ENCODE measurements at regions not wholly inside any gene's neighbourhood (a gene's known extent, or its start where the extent isn't known, plus 50 kb on each side); places are given as distances from the start of the nearest gene placed in this dataset.

- 85% methylated on average over 6 of the region's 6 CpGs for WGBS
- H3K9me3 ChIP-seq (ENCODE audit: control insufficient read depth in 4 of 4, low read length in 3 of 4) = no peaks in the 10 kb centered on the region
- no peak overlapping the region for H3K9ac ChIP-seq (ENCODE audit: low read depth in 1 of 2, low read length in 2 of 2)
- TF ChIP-seq HNF4A (conservative IDR thresholded peaks at IDR 0.05) (no peak), RAD21 (IDR thresholded peaks at IDR 0.05) (no peak), MAX (IDR thresholded peaks at IDR 0.05) (no peak), YY1 (IDR thresholded peaks at IDR 0.05) (no peak), TAF1 (conservative IDR thresholded peaks at IDR 0.05) (no peak), JUND (IDR thresholded peaks at IDR 0.05) (no peak), FOXA2 (IDR thresholded peaks at IDR 0.05) (no peak), HNF4G (IDR thresholded peaks at IDR 0.05) (no peak), SP1 (IDR thresholded peaks at IDR 0.05) (no peak), NR2F2 (IDR thresholded peaks at IDR 0.05) (no peak), EGR1 (IDR thresholded peaks at IDR 0.05; ENCODE audit: low read depth in 2 of 2) (no peak), RXRA (IDR thresholded peaks at IDR 0.05) (no peak), FOXA1 (IDR thresholded peaks at IDR 0.05) (no peak), GABPA (IDR thresholded peaks at IDR 0.05 in 1 of 2, conservative IDR thresholded peaks at IDR 0.05 in 1 of 2) (no peak), REST (IDR thresholded peaks at IDR 0.05) (no peak)
- TF ChIP-seq, protein P1, sequence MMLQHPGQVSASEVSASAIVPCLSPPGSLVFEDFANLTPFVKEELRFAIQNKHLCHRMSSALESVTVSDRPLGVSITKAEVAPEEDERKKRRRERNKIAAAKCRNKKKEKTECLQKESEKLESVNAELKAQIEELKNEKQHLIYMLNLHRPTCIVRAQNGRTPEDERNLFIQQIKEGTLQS (IDR thresholded peaks at IDR 0.05) = no peak
- TF ChIP-seq, protein P2, sequence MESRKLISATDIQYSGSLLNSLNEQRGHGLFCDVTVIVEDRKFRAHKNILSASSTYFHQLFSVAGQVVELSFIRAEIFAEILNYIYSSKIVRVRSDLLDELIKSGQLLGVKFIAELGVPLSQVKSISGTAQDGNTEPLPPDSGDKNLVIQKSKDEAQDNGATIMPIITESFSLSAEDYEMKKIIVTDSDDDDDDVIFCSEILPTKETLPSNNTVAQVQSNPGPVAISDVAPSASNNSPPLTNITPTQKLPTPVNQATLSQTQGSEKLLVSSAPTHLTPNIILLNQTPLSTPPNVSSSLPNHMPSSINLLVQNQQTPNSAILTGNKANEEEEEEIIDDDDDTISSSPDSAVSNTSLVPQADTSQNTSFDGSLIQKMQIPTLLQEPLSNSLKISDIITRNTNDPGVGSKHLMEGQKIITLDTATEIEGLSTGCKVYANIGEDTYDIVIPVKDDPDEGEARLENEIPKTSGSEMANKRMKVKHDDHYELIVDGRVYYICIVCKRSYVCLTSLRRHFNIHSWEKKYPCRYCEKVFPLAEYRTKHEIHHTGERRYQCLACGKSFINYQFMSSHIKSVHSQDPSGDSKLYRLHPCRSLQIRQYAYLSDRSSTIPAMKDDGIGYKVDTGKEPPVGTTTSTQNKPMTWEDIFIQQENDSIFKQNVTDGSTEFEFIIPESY (IDR thresholded peaks at IDR 0.05) = no peak
- TF ChIP-seq, protein P3, sequence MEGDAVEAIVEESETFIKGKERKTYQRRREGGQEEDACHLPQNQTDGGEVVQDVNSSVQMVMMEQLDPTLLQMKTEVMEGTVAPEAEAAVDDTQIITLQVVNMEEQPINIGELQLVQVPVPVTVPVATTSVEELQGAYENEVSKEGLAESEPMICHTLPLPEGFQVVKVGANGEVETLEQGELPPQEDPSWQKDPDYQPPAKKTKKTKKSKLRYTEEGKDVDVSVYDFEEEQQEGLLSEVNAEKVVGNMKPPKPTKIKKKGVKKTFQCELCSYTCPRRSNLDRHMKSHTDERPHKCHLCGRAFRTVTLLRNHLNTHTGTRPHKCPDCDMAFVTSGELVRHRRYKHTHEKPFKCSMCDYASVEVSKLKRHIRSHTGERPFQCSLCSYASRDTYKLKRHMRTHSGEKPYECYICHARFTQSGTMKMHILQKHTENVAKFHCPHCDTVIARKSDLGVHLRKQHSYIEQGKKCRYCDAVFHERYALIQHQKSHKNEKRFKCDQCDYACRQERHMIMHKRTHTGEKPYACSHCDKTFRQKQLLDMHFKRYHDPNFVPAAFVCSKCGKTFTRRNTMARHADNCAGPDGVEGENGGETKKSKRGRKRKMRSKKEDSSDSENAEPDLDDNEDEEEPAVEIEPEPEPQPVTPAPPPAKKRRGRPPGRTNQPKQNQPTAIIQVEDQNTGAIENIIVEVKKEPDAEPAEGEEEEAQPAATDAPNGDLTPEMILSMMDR (IDR thresholded peaks at IDR 0.05; ENCODE audit: low read depth, low read length, missing input control) = no peak
- no peak for DNase-seq (ENCODE audit: low spot score)
- H3K27me3 ChIP-seq (ENCODE audit: control insufficient read depth in 4 of 4, insufficient read depth in 4 of 4, low read length in 3 of 4) = no peaks in the 10 kb centered on the region
- H3K27ac ChIP-seq (ENCODE audit: low read depth in 1 of 2, low read length in 2 of 2) = no peak overlapping the region
- H3K36me3 ChIP-seq (ENCODE audit: control insufficient read depth in 4 of 4, insufficient read depth in 3 of 4, low read depth in 1 of 4, low read length in 3 of 4) = no peaks in the 10 kb centered on the region
- no peak overlapping the region for H3K4me3 ChIP-seq (ENCODE audit: low read depth in 1 of 3, low read length in 3 of 3)
- no peaks in the 10 kb centered on the region for H3K4me1 ChIP-seq (ENCODE audit: control insufficient read depth in 4 of 4, insufficient read depth in 4 of 4, low read length in 3 of 4)
Observed at GRCh38 chr7:46386428-46387399, 465.6 kb upstream of the IGFBP3 start.

Measured in liver (tissue), 8 donors.